ENCODE measurements at regions not wholly inside any gene's neighbourhood (a gene's known extent, or its start where the extent isn't known, plus 50 kb on each side); places are given as distances from the start of the nearest gene placed in this dataset.

GRCh38 chr1:213828867-213829266 lies 158.9 kb upstream of the PROX1 start:
- no peak for TF ChIP-seq CTCF (IDR thresholded peaks at IDR 0.05; ENCODE audit: insufficient read depth, low read depth, low read length)
- DNase-seq (ENCODE audit: low read depth): no peak
- H3K4me3 ChIP-seq (ENCODE audit: low read depth, low read length): no peak overlapping the region

GRCh38 chr1:213829780-213830179 lies 158.0 kb upstream of the PROX1 start:
- no peak for TF ChIP-seq CTCF (IDR thresholded peaks at IDR 0.05; ENCODE audit: insufficient read depth, low read depth, low read length)
- no peak overlapping the region for H3K4me3 ChIP-seq (ENCODE audit: low read depth, low read length)
- no peak for DNase-seq (ENCODE audit: low read depth)

GRCh38 chr1:213830371-213830770 lies 157.4 kb upstream of the PROX1 start:
- H3K4me3 ChIP-seq (ENCODE audit: low read depth, low read length): no peak overlapping the region
- no peak for DNase-seq (ENCODE audit: low read depth)
- no peak for TF ChIP-seq CTCF (IDR thresholded peaks at IDR 0.05; ENCODE audit: insufficient read depth, low read depth, low read length)

GRCh38 chr1:213840575-213840974 lies 147.2 kb upstream of the PROX1 start:
- no peak for DNase-seq (ENCODE audit: low read depth)
- TF ChIP-seq CTCF (IDR thresholded peaks at IDR 0.05; ENCODE audit: insufficient read depth, low read depth, low read length): no peak
- H3K4me3 ChIP-seq (ENCODE audit: low read depth, low read length): no peak overlapping the region

GRCh38 chr1:213844632-213845031 lies 143.1 kb upstream of the PROX1 start:
- no peak overlapping the region for H3K4me3 ChIP-seq (ENCODE audit: low read depth, low read length)
- TF ChIP-seq CTCF (IDR thresholded peaks at IDR 0.05; ENCODE audit: insufficient read depth, low read depth, low read length): no peak

GRCh38 chr1:213852107-213852506 lies 135.7 kb upstream of the PROX1 start:
- DNase-seq (ENCODE audit: low read depth): no peak
- no peak overlapping the region for H3K4me3 ChIP-seq (ENCODE audit: low read depth, low read length)
- TF ChIP-seq CTCF (IDR thresholded peaks at IDR 0.05; ENCODE audit: insufficient read depth, low read depth, low read length): no peak

More at GRCh38 chr1:213844632-213845031, 143.1 kb upstream of the PROX1 start:
- no peak for DNase-seq (ENCODE audit: low read depth)

GRCh38 chr1:213858581-213858980 lies 129.2 kb upstream of the PROX1 start:
- no peak for DNase-seq (ENCODE audit: low read depth)
- no peak for TF ChIP-seq CTCF (IDR thresholded peaks at IDR 0.05; ENCODE audit: insufficient read depth, low read depth, low read length)

More at GRCh38 chr1:213858581-213858980, 129.2 kb upstream of the PROX1 start:
- H3K4me3 ChIP-seq (ENCODE audit: low read depth, low read length): no peak overlapping the region
